ENCODE measurements at regions not wholly inside any gene's neighbourhood (a gene's known extent, or its start where the extent isn't known, plus 50 kb on each side); places are given as distances from the start of the nearest gene placed in this dataset.

DNA sequence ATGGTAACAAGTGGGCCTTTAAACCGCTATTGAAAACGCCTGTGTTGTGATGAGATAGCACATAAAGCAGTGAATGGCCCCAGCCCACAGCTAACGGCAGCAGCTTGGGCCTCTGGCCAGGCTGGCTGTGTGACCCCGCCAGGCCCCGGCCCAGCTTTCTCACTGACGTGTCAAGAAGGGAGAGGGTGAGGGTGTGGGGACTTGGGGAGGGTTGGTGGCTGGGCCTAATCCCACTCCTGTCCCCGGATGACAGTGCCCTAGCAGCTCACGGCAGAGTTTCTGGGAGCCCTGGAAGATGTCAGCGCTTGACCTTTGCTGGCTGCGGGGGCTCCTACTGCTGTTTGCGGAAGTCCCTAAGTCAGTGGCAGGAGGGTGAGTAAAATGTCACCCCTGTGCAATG is 88.9 kb upstream of the SHH start:
- no peak for DNase-seq

GRCh38 chr7:155899596-155899995 is 87.3 kb upstream of the SHH start:
- DNase-seq: no peak

- DNase-seq: no peak
These were observed 85.6 kb upstream of the SHH start for GRCh38 chr7:155897758-155898386.

DNA sequence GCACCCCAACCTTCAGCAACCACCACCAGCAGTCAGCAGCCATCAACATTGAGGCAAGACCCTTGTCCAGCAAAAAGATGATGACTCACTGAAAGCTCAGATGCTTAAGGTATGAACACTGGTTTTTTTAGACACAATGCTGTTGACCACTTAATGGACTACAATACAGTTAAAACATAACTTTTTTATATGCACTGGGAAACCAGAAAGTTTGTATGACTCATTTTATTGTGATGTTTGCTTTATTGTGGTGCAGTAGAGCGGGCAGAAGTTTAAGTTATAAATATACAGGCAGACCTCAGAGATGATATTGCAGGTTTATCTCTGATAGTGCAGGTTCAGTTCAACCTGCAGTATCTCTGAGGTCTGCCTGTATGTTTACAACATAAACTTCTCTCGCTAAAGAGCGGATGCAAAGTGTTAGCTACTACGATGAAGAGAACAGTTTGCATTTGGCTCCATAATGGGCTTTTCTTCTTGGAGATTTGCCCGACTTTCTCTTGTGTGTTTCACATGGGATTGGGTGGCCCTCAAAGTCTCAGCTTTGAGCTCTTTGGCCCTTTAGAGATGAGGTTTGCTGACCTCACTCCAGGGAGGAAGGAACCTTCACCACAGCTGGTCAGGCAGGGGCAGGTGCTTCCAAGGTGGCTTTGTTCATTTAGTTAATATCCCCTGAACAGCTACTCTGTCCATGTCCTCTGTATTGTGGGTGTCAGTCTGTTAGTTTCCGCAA is 84.4 kb upstream of the SHH start:
- no peak for DNase-seq

- no peak for DNase-seq
These were observed 81.4 kb upstream of the SHH start for GRCh38 chr7:155893664-155894063.

- DNase-seq: no peak
These were observed 80.9 kb upstream of the SHH start for GRCh38 chr7:155893176-155893575.

- no peak for DNase-seq
These were observed 77.6 kb upstream of the SHH start for GRCh38 chr7:155889636-155890511.

DNA sequence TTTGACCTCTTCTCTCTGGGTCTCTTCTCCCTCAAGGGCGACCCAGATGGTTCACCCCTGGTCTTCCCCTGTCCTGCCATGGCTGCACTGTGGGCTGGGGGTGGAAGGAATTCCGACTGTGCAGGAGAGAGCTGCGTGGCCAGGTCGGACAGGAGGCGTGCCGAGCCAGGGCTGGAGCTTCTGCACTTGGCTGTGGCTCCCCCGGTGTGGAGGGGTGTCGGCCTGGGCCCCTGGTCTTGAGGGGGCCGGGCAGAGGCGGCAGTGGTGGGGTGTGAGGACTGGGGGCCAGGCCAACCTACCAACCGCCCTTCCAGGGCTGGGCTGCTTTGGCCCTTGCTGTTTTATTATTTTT is 74.9 kb upstream of the SHH start:
- no peak for DNase-seq

GRCh38 chr7:155886391-155887173 is 74.3 kb upstream of the SHH start:
- DNase-seq: no peak

GRCh38 chr7:155885167-155886155 is 73.2 kb upstream of the SHH start:
- peak; percentile 41 for DNase-seq

DNA sequence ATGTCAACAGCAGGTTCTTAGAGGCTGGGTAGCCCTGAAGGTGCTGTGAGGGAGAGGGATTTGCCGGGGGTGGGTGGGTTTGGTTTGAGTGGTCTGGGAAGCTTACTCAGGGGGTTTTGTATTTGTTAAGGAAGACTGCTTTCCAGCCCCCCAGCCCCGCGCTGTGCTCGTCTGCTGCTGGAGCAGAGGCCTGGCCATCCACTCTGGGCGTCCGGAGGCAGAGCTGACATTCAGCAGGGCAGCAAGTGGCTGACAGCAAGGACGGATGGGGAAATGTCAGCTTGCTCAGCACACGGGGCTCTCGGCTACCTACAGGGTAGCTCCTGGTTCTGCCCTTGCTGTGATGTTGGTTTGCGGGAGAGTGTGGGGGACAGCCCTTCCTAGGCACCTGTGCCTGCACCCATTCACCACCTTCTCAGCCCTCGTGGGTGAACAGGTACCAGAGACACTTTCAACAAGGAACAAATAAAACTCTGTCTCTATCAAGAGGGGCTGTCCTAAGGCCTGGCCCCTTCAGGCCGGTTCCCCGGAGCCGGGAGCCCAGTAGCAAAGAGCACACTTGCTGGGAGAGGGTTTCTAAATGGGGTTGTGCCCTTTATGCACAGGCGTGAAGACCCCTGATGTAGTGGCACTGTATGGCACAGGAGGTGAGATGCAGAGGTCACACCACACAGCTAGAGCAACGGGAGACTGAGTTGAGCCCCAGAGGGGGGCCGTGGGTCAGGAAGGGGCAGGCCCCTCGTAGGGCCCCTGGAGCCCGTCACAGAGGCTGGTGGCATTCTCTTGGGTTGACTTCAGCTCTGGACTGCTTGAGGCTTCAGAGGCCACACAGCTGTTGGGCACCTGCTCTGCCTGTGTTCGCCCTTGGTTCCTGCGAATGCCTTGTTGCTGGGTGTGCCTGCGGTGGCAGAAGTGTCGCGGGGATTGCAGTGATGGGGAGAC is 72.2 kb upstream of the SHH start:
- no peak for DNase-seq

DNA sequence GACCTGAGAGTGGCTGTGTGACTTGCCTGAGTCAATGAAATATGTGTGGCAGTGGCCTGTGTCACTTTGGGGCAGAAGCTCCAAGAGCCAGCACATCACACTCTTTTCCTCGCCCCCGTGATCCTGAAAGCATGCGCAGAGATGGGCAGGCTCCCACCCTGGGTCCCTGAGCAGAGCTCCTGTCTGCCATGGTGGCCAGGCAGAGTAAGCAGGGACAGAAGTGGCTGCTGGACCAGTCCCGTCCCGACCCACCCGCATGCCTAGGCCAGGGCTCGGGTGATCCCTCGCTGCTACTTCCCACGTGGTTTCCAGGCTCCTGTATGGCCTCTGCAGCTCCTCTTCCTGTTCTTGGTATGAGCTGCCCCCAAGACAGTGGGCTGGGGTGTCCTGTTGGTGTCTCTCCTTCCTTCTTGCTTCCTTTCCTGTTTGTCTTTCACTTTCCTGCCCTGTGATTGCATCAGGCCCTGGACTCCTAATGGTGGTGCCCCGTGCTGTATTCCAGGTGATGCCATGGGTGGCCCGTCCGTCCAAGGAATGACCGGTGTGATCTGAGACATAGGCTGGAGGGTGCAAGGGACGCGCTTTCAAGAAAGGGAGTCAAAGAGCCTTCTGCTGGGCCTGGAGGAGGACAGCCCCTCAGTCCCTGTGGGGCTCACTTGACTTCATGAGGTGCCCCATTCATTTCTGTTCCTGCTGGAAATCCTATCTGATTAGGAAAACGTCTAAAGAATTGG is 71.4 kb upstream of the SHH start:
- DNase-seq: no peak

DNA sequence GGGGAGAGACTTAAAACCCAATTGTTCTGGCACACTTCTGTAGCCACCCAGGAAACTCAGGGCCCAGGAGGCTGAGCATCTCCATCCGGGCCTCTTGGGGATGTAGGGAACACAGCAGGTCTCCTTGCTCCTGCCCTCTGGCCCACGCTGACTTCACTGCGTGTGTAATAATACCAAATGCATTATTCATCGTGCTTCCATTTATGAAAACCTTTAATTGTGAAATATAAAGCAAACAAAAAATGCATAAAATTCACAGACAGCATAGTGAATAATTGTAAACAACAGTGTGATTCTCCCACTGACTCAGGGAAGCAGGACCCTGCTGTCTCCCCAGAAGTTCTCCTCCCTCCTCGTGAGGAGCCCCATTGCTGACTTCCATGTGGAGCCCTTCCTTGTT is 70.3 kb upstream of the SHH start:
- no peak for DNase-seq

GRCh38 chr7:155881471-155882350 is 69.4 kb upstream of the SHH start:
- no peak for DNase-seq

DNA sequence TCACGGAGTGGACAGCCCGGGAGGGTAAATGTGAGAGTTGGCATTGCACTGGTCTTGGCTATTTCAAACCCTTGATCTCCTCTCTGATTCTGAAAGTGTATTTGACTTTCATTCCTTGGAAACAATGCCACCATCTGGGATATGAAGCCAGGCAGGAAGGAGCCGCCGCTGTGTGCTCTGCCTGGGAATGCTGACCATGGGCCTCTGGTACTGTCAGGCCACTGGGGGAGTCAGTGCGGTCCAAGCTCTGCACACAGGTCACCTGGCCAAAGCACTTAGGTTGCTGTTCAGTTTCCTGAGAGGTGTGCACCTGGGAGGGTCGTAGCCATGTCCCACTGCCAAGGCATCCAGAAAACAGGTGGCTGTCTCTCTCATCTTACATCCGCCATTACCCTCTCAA is 68.5 kb upstream of the SHH start:
- no peak for DNase-seq

- no peak for DNase-seq
These were observed 67.3 kb upstream of the SHH start for GRCh38 chr7:155879592-155879991.

GRCh38 chr7:155878674-155879073 is 66.4 kb upstream of the SHH start:
- DNase-seq: no peak

GRCh38 chr7:155878250-155878649 is 66.0 kb upstream of the SHH start:
- DNase-seq: no peak

DNA sequence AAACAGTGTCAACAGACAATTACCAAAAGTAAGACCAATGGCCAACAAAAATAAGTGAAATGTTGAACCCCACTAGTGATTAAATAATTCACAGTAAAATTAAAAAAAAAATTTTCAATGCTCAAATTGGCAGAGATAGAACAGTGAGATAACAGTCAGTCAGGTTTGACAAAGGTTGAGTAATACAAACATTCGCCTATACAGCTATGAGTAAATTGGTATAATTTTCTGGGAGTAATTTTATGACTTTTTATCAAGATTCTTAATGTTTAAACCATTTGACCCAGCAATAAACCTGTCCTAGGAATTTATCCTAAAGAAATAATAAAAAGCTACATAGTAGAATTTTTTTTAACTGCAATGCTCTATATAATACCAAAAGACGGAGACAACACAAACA is 64.9 kb upstream of the SHH start:
- no peak for DNase-seq

Measured in T1000 (cell line).